ENCODE measurements at regions not wholly inside any gene's neighbourhood (a gene's known extent, or its start where the extent isn't known, plus 50 kb on each side); places are given as distances from the start of the nearest gene placed in this dataset.

DNA sequence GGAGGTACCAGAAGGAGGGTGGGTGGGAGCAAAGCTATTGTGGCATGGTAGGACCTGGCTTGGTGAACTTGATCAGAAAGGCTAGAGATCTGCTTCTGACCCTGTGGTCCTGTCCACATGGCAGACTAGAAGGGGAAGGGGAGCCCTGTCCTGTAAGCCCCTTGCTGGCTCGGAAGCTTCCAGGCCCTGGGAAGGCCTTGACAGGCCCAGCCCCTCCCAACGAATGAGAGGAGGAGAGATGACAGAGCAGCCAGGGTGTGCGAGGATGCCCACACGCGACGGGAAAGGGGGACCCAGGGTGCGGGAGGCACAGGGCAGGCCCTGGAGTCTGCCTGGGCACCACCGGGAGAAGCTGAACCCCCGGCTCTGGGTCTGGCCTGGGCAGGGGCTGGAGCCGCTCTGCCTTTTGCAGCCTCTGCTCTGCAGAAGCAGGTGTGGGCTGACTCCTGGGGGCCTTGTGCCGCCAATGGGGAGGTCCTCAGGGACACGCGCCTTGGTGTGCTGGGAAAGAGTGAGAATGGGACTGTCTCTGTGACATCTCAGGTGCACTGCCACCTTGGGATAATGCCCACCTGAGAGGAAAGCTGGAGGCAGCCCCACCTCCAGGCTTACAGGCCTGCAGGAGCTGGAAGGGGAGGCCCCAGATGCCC lies 1447.5 kb downstream of the BRD1 start:
- POLR2A ChIA-PET, result no interaction called here
- TF ChIP-seq PRDM1 (tag by site-specific recombination; IDR thresholded peaks at IDR 0.05) (no peak), BCL11A (tag by site-specific recombination; IDR thresholded peaks at IDR 0.05; ENCODE audit: low read depth) (no peak), EGR2 (tag by site-specific recombination; IDR thresholded peaks at IDR 0.05; ENCODE audit: low read depth) (no peak), ZNF777 (tag by site-specific recombination; IDR thresholded peaks at IDR 0.05; ENCODE audit: borderline replicate concordance) (no peak), IKZF3 (tag by site-specific recombination; IDR thresholded peaks at IDR 0.05) (no peak)
- TF ChIP-seq, protein P1, sequence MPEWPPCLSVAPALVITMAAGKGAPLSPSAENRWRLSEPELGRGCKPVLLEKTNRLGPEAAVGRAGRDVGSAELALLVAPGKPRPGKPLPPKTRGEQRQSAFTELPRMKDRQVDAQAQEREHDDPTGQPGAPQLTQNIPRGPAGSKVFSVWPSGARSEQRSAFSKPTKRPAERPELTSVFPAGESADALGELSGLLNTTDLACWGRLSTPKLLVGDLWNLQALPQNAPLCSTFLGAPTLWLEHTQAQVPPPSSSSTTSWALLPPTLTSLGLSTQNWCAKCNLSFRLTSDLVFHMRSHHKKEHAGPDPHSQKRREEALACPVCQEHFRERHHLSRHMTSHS (tag by site-specific recombination; IDR thresholded peaks at IDR 0.05), result no peak
- TF ChIP-seq, protein P2, sequence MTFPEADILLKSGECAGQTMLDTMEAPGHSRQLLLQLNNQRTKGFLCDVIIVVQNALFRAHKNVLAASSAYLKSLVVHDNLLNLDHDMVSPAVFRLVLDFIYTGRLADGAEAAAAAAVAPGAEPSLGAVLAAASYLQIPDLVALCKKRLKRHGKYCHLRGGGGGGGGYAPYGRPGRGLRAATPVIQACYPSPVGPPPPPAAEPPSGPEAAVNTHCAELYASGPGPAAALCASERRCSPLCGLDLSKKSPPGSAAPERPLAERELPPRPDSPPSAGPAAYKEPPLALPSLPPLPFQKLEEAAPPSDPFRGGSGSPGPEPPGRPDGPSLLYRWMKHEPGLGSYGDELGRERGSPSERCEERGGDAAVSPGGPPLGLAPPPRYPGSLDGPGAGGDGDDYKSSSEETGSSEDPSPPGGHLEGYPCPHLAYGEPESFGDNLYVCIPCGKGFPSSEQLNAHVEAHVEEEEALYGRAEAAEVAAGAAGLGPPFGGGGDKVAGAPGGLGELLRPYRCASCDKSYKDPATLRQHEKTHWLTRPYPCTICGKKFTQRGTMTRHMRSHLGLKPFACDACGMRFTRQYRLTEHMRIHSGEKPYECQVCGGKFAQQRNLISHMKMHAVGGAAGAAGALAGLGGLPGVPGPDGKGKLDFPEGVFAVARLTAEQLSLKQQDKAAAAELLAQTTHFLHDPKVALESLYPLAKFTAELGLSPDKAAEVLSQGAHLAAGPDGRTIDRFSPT (tag by site-specific recombination; IDR thresholded peaks at IDR 0.05), result no peak
- CTCF ChIA-PET, result no interaction called here
- no peak overlapping the region for H3K27ac ChIP-seq (ENCODE audit: extremely low read depth, low read depth, low read length)
- H3K4me3 ChIP-seq (ENCODE audit: low read depth, low read length), result no peak overlapping the region
- H3K36me3 ChIP-seq (ENCODE audit: control insufficient read depth in 2 of 2, insufficient read depth in 1 of 2, low read length in 2 of 2), result no peaks in the 10 kb centered on the region
- no peaks in the 10 kb centered on the region for H3K9me3 ChIP-seq (ENCODE audit: control insufficient read depth, insufficient read depth, low read depth, low read length)
- no peaks in the 10 kb centered on the region for H3K4me1 ChIP-seq (ENCODE audit: control insufficient read depth, insufficient read depth, low read length)

DNA sequence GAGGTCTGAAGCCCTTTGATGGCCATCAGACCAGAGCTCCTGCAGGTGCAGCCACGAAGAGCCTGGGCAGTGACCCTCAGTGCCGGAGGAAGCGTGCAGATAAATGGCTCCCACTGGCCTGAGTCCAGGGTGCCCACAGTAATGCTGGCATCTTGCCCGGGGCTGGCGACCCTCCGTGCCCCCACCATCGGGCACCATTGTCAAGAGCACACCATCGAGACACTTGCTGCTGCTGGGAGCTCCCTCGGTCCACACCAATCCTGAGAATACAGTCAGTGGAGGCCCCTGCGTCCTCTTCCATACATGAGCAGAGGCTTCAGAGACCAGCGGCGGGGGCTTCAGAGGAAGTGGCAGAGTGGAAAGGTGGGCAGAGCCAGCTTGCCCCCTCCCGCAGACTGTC lies 1448.3 kb downstream of the BRD1 start:
- CTCF ChIA-PET, result no interaction called here
- H3K27ac ChIP-seq (ENCODE audit: extremely low read depth, low read depth, low read length), result no peak overlapping the region
- no peaks in the 10 kb centered on the region for H3K36me3 ChIP-seq (ENCODE audit: control insufficient read depth in 2 of 2, insufficient read depth in 1 of 2, low read length in 2 of 2)
- H3K4me1 ChIP-seq (ENCODE audit: control insufficient read depth, insufficient read depth, low read length), result no peaks in the 10 kb centered on the region
- H3K4me3 ChIP-seq (ENCODE audit: low read depth, low read length), result no peak overlapping the region
- POLR2A ChIA-PET, result no interaction called here
- H3K9me3 ChIP-seq (ENCODE audit: control insufficient read depth, insufficient read depth, low read depth, low read length), result no peaks in the 10 kb centered on the region
- no peak for TF ChIP-seq ZSCAN23 (tag by site-specific recombination; IDR thresholded peaks at IDR 0.05)
- TF ChIP-seq ZNF660 (tag by site-specific recombination; IDR thresholded peaks at IDR 0.05), result no peak

DNA sequence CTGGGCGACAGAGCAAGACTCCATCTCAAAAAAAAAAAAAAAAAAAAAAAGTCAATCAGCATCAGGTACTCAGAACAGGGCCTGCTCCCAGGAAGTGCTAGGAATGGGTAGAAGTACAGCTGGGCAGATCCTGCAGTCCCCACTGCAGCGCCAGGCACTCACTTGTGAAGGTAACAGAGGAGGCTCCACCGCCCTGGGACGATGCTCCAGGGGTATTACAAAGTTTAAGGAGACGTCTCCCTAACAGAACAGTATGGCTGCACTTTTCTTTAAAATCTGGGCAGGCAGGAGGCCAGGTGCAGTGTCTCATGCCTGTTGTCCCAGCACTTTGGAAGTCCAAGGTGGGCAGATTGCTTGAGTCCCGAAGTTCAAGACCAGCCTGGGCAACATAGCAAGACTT lies 1449.0 kb downstream of the BRD1 start:
- H3K9me3 ChIP-seq (ENCODE audit: control insufficient read depth, insufficient read depth, low read depth, low read length), result no peaks in the 10 kb centered on the region
- CTCF ChIA-PET, result no interaction called here
- H3K27ac ChIP-seq (ENCODE audit: extremely low read depth, low read depth, low read length), result no peak overlapping the region
- H3K36me3 ChIP-seq (ENCODE audit: control insufficient read depth in 2 of 2, insufficient read depth in 1 of 2, low read length in 2 of 2), result no peaks in the 10 kb centered on the region
- TF ChIP-seq KLF8 (tag by site-specific recombination; IDR thresholded peaks at IDR 0.05), result no peak
- TF ChIP-seq ZNF529 (tag by site-specific recombination; IDR thresholded peaks at IDR 0.05; ENCODE audit: insufficient replicate concordance), result no peak
- no peak for TF ChIP-seq ZNF664 (tag by site-specific recombination; IDR thresholded peaks at IDR 0.05)
- no peak for TF ChIP-seq ZNF169 (tag by site-specific recombination; IDR thresholded peaks at IDR 0.05)
- TF ChIP-seq ZNF624 (tag by site-specific recombination; IDR thresholded peaks at IDR 0.05), result no peak
- TF ChIP-seq ZNF426 (tag by site-specific recombination; IDR thresholded peaks at IDR 0.05), result no peak
- no peak for TF ChIP-seq ZNF155 (tag by site-specific recombination; IDR thresholded peaks at IDR 0.05)
- no peak for TF ChIP-seq ZIC2 (tag by site-specific recombination; IDR thresholded peaks at IDR 0.05)
- TF ChIP-seq, protein P3, sequence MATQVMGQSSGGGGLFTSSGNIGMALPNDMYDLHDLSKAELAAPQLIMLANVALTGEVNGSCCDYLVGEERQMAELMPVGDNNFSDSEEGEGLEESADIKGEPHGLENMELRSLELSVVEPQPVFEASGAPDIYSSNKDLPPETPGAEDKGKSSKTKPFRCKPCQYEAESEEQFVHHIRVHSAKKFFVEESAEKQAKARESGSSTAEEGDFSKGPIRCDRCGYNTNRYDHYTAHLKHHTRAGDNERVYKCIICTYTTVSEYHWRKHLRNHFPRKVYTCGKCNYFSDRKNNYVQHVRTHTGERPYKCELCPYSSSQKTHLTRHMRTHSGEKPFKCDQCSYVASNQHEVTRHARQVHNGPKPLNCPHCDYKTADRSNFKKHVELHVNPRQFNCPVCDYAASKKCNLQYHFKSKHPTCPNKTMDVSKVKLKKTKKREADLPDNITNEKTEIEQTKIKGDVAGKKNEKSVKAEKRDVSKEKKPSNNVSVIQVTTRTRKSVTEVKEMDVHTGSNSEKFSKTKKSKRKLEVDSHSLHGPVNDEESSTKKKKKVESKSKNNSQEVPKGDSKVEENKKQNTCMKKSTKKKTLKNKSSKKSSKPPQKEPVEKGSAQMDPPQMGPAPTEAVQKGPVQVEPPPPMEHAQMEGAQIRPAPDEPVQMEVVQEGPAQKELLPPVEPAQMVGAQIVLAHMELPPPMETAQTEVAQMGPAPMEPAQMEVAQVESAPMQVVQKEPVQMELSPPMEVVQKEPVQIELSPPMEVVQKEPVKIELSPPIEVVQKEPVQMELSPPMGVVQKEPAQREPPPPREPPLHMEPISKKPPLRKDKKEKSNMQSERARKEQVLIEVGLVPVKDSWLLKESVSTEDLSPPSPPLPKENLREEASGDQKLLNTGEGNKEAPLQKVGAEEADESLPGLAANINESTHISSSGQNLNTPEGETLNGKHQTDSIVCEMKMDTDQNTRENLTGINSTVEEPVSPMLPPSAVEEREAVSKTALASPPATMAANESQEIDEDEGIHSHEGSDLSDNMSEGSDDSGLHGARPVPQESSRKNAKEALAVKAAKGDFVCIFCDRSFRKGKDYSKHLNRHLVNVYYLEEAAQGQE (tag by site-specific recombination; IDR thresholded peaks at IDR 0.05), result no peak
- H3K4me1 ChIP-seq (ENCODE audit: control insufficient read depth, insufficient read depth, low read length), result no peaks in the 10 kb centered on the region
- POLR2A ChIA-PET, result no interaction called here
- no peak overlapping the region for H3K4me3 ChIP-seq (ENCODE audit: low read depth, low read length)
